HCT116 (cell line): ENCODE measurements at regions not wholly inside any gene's neighbourhood (a gene's known extent, or its start where the extent isn't known, plus 50 kb on each side); places are given as distances from the start of the nearest gene placed in this dataset.

Experiments
- ATAC-seq: fragments of 200-7000 bp; cut with Tn5 transposase; 2 replicates; pipeline ENCODE4 v1.9.1; 2020; ENCODE audit warnings: mild to moderate bottlenecking, moderate library complexity
- BruUV-seq: library from RNA; stranded (reverse); fragments of 400-500 nt; replicated peaks from 2 replicates; lab custom pipeline; 2021; lab: Mats Ljungman, UMichigan
- CTCF ChIA-PET: fragments of 300-600 bp; sonication (Branson Sonifier 250); formaldehyde crosslinking; loops from one replicate; lab custom pipeline; 2021; ENCODE audit warnings: antibody characterized with exemption; lab: Charles Lee
- POLR2A ChIA-PET: fragments of 300-600, 350-600 bp; sonication (Branson Sonifier 250); formaldehyde crosslinking; loops from one replicate; lab custom pipeline; 2021; ENCODE audit warnings: antibody characterized with exemption; lab: Charles Lee
- RAD21 ChIA-PET, 2 experiments: fragments of 300-600 bp; sonication (Branson Sonifier 250); formaldehyde crosslinking; loops; one replicate each; lab custom pipeline; 2023; ENCODE audit warnings: low total read pairs in 2 of 2; ENCODE audit not compliant: uncharacterized antibody in 2 of 2, unreplicated experiment in 2 of 2, low non-redundant PET in 1 of 2; lab: Charles Lee
- DNase-seq: peaks from one replicate; pipeline ENCODE4 v3.0.0-alpha.2; 2010; ENCODE audit warnings: low read depth, low spot score
- H2AFZ ChIP-seq: fragments of 200-600 bp; shearing (Covaris generic), sonication (generic); 2 replicates; pipeline ENCODE4 v1.6.1; 2017; ENCODE audit warnings: low read depth, mixed run types, mixed read lengths, antibody characterized with exemption, low read length; ENCODE audit not compliant: poor library complexity, severe bottlenecking
- H3K27ac ChIP-seq: 2 replicates; pipeline ENCODE4 v1.5.1; 2012; ENCODE audit warnings: low read depth, low read length
- H3K27me3 ChIP-seq: fragments of 200-600 bp; sonication (generic); 2 replicates; pipeline ENCODE4 v1.6.1; 2016; ENCODE audit warnings: mixed run types, low read length, mixed read lengths; ENCODE audit not compliant: insufficient read depth
- H3K36me3 ChIP-seq, 2 experiments: fragments of 200-500 bp in 1 of 2; fragments of 200-600 bp in 1 of 2; sonication (Bioruptor generic) in 1 of 2; sonication (generic) in 1 of 2; 2 replicates each; pipeline versions ENCODE4 v1.5.1 to v1.6.1; 2014 to 2016; ENCODE audit warnings: low read length in 2 of 2, inconsistent platforms in 1 of 2, mixed read lengths in 1 of 2, mixed run types in 1 of 2; ENCODE audit not compliant: insufficient read depth in 2 of 2, control insufficient read depth in 1 of 2
- H3K4me1 ChIP-seq, 2 experiments: fragments of 200-600 bp in 1 of 2; sonication (generic) in 1 of 2; 2 replicates each; pipeline versions ENCODE4 v1.5.1 to v1.6.1; 2012 to 2017; ENCODE audit warnings: low read length in 2 of 2, inconsistent platforms in 1 of 2, mild to moderate bottlenecking in 1 of 2, mixed read lengths in 1 of 2, mixed run types in 1 of 2, moderate library complexity in 1 of 2; ENCODE audit not compliant: insufficient read depth in 2 of 2, control insufficient read depth in 1 of 2
- H3K4me2 ChIP-seq: fragments of 200-600 bp; sonication (generic); 2 replicates; pipeline ENCODE4 v1.6.1; 2017; ENCODE audit warnings: mixed run types, low read length, mixed read lengths
- H3K4me3 ChIP-seq, 2 experiments: fragments of 200-600 bp in 1 of 2; sonication (generic) in 1 of 2; replicated peaks in 1 of 2; 2 replicates each; pipeline ENCODE4 v1.5.1; 2011 to 2016; ENCODE audit warnings: low read length in 2 of 2, control low read depth in 1 of 2, low read depth in 1 of 2, mild to moderate bottlenecking in 1 of 2, mixed read lengths in 1 of 2, mixed run types in 1 of 2
- H3K79me2 ChIP-seq: fragments of 200-600 bp; sonication (generic); 2 replicates; pipeline ENCODE4 v1.6.1; 2017; ENCODE audit warnings: mild to moderate bottlenecking, mixed run types, low read length, moderate library complexity, mixed read lengths; ENCODE audit not compliant: insufficient read depth
- H3K9ac ChIP-seq: fragments of 200-600 bp; sonication (generic); 2 replicates; pipeline ENCODE4 v1.6.1; 2016; ENCODE audit warnings: low read length, mixed read lengths
- H3K9me2 ChIP-seq: fragments of 200-600 bp; sonication (generic), shearing (Covaris generic); 2 replicates; pipeline ENCODE4 v1.6.1; 2017; ENCODE audit warnings: mixed run types, mild to moderate bottlenecking, moderate library complexity; ENCODE audit not compliant: insufficient read depth
- H3K9me3 ChIP-seq, 2 experiments: fragments of 200-500 bp in 1 of 2; fragments of 200-600 bp in 1 of 2; sonication (Bioruptor generic) in 1 of 2; sonication (generic) in 1 of 2; 2 replicates each; pipeline ENCODE4 v1.6.1; 2014 to 2017; ENCODE audit warnings: low read length in 2 of 2, mixed read lengths in 2 of 2, inconsistent platforms in 1 of 2, low read depth in 1 of 2, mild to moderate bottlenecking in 1 of 2, mixed run types in 1 of 2, moderate library complexity in 1 of 2; ENCODE audit not compliant: control insufficient read depth in 1 of 2, insufficient read depth in 1 of 2
- H4K20me1 ChIP-seq: fragments of 200-600 bp; sonication (generic), shearing (Covaris generic); 2 replicates; pipeline ENCODE4 v1.6.1; 2017; ENCODE audit warnings: mixed run types, mild to moderate bottlenecking, moderate library complexity; ENCODE audit not compliant: insufficient read depth
- CBX3 ChIP-seq: IDR thresholded peaks from 2 replicates; pipeline ENCODE4 v1.6.1; 2012; ENCODE audit warnings: low read depth
- CTCF ChIP-seq, 3 experiments: fragments of 200-600 bp in 1 of 3; sonication (generic) in 1 of 3; IDR thresholded peaks in 2 of 3; conservative IDR thresholded peaks in 1 of 3; 2 replicates each; pipeline ENCODE4 v1.5.1; 2012 to 2017; ENCODE audit warnings: low read depth in 2 of 3, low read length in 2 of 3, antibody characterized with exemption in 1 of 3, borderline replicate concordance in 1 of 3, control low read depth in 1 of 3, mild to moderate bottlenecking in 1 of 3, mixed read lengths in 1 of 3, mixed run types in 1 of 3, moderate library complexity in 1 of 3; ENCODE audit not compliant: insufficient read depth in 1 of 3
- EGR1 ChIP-seq: IDR thresholded peaks from 2 replicates; pipeline ENCODE4 v1.6.1; 2012; ENCODE audit warnings: low read depth
- EZH2 ChIP-seq: fragments of 200-600 bp; sonication (generic); IDR thresholded peaks from 2 replicates; pipeline ENCODE4 v1.6.1; 2017; ENCODE audit warnings: antibody characterized with exemption, mixed run types
- EZH2phosphoT487 ChIP-seq: fragments of 200-600 bp; IDR thresholded peaks from 2 replicates; pipeline ENCODE4 v1.6.1; 2018; ENCODE audit warnings: antibody characterized with exemption, borderline replicate concordance
- FOSL1 ChIP-seq: IDR thresholded peaks from 2 replicates; pipeline ENCODE4 v1.6.1; 2012; ENCODE audit warnings: low read depth
- RAD21 ChIP-seq: IDR thresholded peaks from 2 replicates; pipeline ENCODE4 v1.6.1; 2012; ENCODE audit warnings: low read depth, mild to moderate bottlenecking
- SIN3A ChIP-seq: IDR thresholded peaks from 2 replicates; pipeline ENCODE4 v1.6.1; 2012; ENCODE audit warnings: low read depth
- SP1 ChIP-seq: IDR thresholded peaks from 2 replicates; pipeline ENCODE4 v1.6.1; 2012; ENCODE audit warnings: low read depth
- YY1 ChIP-seq: IDR thresholded peaks from 2 replicates; pipeline ENCODE4 v1.6.1; 2011; ENCODE audit warnings: low read length, low read depth, moderate library complexity, mild to moderate bottlenecking; ENCODE audit not compliant: insufficient replicate concordance; ENCODE audit errors: extremely low read depth
- ZBTB33 ChIP-seq: IDR thresholded peaks from 2 replicates; pipeline ENCODE4 v1.6.1; 2011; ENCODE audit warnings: mild to moderate bottlenecking, low read length, moderate library complexity; ENCODE audit not compliant: insufficient replicate concordance; ENCODE audit errors: extremely low read depth
- ZFX ChIP-seq: fragments of 450-650 bp; IDR thresholded peaks from 2 replicates; pipeline ENCODE4 v1.6.1; 2017
- ZNF274 ChIP-seq: fragments of 200-500 bp; sonication (Bioruptor generic); IDR thresholded peaks from 2 replicates; pipeline ENCODE4 v1.6.1; 2014; ENCODE audit warnings: mild to moderate bottlenecking, low read depth, low read length, inconsistent platforms
- intact Hi-C: fragments of 100-400 bp; cut with micrococcal nuclease; formaldehyde crosslinking; loops from 2 replicates; pipeline ENCODE4 v1.10.0; 2022
- TF ChIP-seq, protein P1 (sequence below): IDR thresholded peaks from 2 replicates; pipeline ENCODE4 v1.6.1; 2012
- TF ChIP-seq, protein P2 (sequence below): IDR thresholded peaks from 2 replicates; pipeline ENCODE4 v1.6.1; 2012
- TF ChIP-seq, protein P3 (sequence below): IDR thresholded peaks from 2 replicates; pipeline ENCODE4 v1.6.1; 2012; ENCODE audit warnings: low read depth

DNA sequence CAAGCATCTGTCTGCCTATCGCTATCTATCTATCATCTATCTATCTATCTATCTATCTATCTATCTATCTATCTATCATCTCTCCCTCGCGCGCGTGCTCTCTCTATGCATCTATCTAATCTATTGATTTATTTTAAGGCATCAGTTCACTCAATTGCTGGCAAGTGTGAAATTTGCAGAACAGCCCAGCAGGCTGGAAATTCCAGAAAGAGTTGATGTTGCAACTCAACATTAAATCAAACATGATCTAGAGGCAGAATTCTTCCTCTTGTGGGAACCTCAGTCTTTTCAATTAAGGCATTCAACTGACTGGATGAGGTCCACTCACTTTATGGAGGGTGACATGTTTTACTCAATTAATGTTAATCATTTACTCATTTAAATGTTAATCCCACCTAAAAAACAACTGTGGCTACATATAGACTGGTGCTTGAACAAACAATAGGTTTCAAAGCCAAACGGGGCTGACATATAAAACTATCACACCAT, 1210.8 kb downstream of the GALC start:
- Histone ChIP-seq H3K4me1 (no peaks in the 10 kb centered on the region), H3K27me3 (no peaks in the 10 kb centered on the region), H3K4me2 (no peak overlapping the region), H4K20me1 (no peaks in the 10 kb centered on the region), H3K27ac (no peak overlapping the region), H2AFZ (no peak overlapping the region), H3K36me3 (no peaks in the 10 kb centered on the region), H3K9me2 (no peaks in the 10 kb centered on the region), H3K79me2 (no peaks in the 10 kb centered on the region), H3K9me3 (peaks cover 3 to 16% of the 10 kb centered on the region in 2 experiments; a peak in 2 of 4 replicates), H3K4me3 (no peak overlapping the region), H3K9ac (no peak overlapping the region)
- ATAC-seq = no peak
- no TSS peak for BruUV-seq
- RAD21 ChIA-PET = no interaction called here
- intact Hi-C loops = no loop called here
- DNase-seq = no peak
- TF ChIP-seq, protein P1, sequence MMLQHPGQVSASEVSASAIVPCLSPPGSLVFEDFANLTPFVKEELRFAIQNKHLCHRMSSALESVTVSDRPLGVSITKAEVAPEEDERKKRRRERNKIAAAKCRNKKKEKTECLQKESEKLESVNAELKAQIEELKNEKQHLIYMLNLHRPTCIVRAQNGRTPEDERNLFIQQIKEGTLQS = no peak
- no peak for TF ChIP-seq ZNF274
- TF ChIP-seq EZH2 = no peak
- no peak for TF ChIP-seq FOSL1
- TF ChIP-seq CTCF (IDR thresholded peaks at IDR 0.05 in 2 of 3, conservative IDR thresholded peaks at IDR 0.05 in 1 of 3; ENCODE audit: borderline replicate concordance in 1 of 3, insufficient read depth in 1 of 3, low read depth in 2 of 3, low read length in 2 of 3) = no peak
- no peak for TF ChIP-seq ZFX
- no peak for TF ChIP-seq SIN3A
- TF ChIP-seq EGR1 = no peak
- no peak for TF ChIP-seq CBX3
- TF ChIP-seq RAD21 = no peak
- TF ChIP-seq ZBTB33 = no peak
- no peak for TF ChIP-seq EZH2phosphoT487
- no peak for TF ChIP-seq YY1
- TF ChIP-seq SP1 = no peak
- TF ChIP-seq, protein P2, sequence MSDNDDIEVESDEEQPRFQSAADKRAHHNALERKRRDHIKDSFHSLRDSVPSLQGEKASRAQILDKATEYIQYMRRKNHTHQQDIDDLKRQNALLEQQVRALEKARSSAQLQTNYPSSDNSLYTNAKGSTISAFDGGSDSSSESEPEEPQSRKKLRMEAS = no peak
- TF ChIP-seq, protein P3, sequence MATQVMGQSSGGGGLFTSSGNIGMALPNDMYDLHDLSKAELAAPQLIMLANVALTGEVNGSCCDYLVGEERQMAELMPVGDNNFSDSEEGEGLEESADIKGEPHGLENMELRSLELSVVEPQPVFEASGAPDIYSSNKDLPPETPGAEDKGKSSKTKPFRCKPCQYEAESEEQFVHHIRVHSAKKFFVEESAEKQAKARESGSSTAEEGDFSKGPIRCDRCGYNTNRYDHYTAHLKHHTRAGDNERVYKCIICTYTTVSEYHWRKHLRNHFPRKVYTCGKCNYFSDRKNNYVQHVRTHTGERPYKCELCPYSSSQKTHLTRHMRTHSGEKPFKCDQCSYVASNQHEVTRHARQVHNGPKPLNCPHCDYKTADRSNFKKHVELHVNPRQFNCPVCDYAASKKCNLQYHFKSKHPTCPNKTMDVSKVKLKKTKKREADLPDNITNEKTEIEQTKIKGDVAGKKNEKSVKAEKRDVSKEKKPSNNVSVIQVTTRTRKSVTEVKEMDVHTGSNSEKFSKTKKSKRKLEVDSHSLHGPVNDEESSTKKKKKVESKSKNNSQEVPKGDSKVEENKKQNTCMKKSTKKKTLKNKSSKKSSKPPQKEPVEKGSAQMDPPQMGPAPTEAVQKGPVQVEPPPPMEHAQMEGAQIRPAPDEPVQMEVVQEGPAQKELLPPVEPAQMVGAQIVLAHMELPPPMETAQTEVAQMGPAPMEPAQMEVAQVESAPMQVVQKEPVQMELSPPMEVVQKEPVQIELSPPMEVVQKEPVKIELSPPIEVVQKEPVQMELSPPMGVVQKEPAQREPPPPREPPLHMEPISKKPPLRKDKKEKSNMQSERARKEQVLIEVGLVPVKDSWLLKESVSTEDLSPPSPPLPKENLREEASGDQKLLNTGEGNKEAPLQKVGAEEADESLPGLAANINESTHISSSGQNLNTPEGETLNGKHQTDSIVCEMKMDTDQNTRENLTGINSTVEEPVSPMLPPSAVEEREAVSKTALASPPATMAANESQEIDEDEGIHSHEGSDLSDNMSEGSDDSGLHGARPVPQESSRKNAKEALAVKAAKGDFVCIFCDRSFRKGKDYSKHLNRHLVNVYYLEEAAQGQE = no peak
- POLR2A ChIA-PET = no interaction called here
- CTCF ChIA-PET = no interaction called here
